ENCODE measurements at regions not wholly inside any gene's neighbourhood (a gene's known extent, or its start where the extent isn't known, plus 50 kb on each side); places are given as distances from the start of the nearest gene placed in this dataset.

DNA sequence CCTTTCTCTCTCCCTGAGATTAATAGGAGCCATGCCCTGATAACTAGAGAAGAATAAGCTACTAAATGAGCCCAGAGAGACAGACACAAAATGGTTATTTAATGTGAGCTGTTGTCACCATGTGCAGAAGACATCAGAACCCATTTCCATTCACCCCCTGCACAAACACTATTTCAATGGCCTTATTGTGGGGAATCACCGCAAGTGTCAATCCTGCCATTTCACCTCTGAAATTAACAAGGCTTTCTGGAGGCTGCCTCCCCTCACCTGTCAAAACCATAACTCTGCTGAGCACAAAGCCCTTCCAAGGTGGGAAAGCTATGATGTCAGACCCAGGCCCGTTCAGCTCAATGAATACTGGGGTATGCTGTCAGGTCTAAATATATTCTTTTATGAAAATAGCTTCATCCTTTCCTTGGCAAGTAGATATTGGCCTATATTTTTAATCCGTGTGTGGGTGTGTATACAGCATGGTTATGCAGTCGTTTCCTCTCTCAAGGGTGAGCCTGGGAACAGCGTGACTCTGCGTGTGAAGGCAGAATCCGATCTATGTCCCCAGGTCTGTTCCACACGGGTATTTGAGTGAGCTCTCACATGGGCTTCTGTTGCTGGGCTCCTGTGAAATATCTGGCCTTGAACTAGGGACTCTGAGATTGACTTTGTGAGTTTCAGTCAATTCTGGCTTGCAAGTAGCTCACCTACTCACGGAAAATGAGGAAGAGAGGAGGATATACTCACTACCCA, 266.3 kb downstream of the FBXW7 start:
- Histone ChIP-seq H3K9me3 (no peaks in the 10 kb centered on the region), H3K4me1 (peaks cover 4 to 11% (median 4%) of the 10 kb centered on the region in 3 donors), H3K27ac (no peak overlapping the region), H3K27me3 (no peaks in the 10 kb centered on the region), H3K36me3 (no peaks in the 10 kb centered on the region), H3K4me3 (no peak overlapping the region)
- no peak for DNase-seq
- 70 to 81% methylated on average over 8 to 9 of the region's 9 CpGs for WGBS, 2 donors
- TF ChIP-seq, protein P1, sequence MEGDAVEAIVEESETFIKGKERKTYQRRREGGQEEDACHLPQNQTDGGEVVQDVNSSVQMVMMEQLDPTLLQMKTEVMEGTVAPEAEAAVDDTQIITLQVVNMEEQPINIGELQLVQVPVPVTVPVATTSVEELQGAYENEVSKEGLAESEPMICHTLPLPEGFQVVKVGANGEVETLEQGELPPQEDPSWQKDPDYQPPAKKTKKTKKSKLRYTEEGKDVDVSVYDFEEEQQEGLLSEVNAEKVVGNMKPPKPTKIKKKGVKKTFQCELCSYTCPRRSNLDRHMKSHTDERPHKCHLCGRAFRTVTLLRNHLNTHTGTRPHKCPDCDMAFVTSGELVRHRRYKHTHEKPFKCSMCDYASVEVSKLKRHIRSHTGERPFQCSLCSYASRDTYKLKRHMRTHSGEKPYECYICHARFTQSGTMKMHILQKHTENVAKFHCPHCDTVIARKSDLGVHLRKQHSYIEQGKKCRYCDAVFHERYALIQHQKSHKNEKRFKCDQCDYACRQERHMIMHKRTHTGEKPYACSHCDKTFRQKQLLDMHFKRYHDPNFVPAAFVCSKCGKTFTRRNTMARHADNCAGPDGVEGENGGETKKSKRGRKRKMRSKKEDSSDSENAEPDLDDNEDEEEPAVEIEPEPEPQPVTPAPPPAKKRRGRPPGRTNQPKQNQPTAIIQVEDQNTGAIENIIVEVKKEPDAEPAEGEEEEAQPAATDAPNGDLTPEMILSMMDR (IDR thresholded peaks at IDR 0.05), result no peak
- no peak for TF ChIP-seq POLR2A (IDR thresholded peaks at IDR 0.05)
- intact Hi-C loops (cut with DNase I), result no loop called here

DNA sequence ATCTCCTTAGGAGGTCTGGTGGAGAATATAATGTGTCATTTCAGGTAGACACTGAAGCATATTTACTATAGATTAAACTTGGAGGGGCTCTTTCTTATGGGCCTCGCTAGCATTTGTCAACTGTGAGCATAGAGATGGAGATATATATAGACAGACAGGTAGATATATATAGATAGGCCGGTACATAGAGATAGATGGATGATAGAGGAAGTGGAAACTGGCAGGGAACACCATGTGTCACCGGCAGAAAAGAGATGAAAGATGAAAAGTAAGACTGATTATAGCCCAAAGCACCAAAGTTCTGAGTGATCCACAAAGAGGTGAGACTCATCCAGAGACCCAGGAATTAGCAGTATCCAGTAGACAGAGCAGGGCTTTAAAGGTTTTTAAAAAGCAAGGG, 268.1 kb downstream of the FBXW7 start:
- Histone ChIP-seq H3K4me3 (no peak overlapping the region), H3K4me1 (peaks cover 4 to 17% (median 4%) of the 10 kb centered on the region in 3 donors), H3K27me3 (no peaks in the 10 kb centered on the region), H3K9me3 (no peaks in the 10 kb centered on the region), H3K36me3 (no peaks in the 10 kb centered on the region), H3K27ac (no peak overlapping the region)
- 29 to 43% methylated on average over 3 of the region's 3 CpGs for WGBS, 2 donors
- intact Hi-C loops (cut with DNase I), result no loop called here
- no peak for TF ChIP-seq POLR2A (IDR thresholded peaks at IDR 0.05)
- TF ChIP-seq, protein P1 (IDR thresholded peaks at IDR 0.05), result no peak
- DNase-seq, result no peak

DNA sequence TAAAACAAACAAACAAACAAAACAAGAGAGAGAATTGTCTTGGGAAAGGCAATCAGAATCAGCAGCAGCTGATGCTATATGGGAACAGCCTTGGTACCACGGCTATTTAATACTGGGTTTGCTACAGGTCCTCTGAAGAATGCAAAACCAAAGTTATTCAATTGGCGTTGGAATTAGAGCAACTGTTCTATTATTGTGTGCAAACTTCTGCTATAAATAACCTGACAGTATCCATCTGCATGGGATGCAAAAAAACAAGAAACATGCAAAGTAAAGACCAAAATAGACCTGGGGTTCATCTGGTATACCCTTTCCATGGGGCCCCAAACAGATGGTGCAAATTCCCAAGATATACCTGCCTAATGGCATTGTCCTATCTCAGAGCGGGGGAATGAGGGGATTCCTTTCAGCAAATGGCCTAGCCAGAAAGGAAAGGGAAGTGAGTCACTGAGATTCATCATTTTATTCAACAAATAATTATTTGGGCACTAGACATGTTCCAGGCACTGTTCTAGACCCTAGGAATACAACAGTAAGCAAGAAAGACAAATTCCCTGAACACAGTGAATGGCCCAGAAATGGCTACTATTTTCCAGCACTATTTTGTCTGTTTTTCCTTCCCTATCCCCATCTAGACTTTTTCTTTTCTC, 268.9 kb downstream of the FBXW7 start:
- no peak for DNase-seq
- H3K36me3 ChIP-seq, result no peaks in the 10 kb centered on the region
- 87% methylated on average over 3 of the region's 3 CpGs for WGBS, 2 donors
- H3K27ac ChIP-seq, result no peak overlapping the region
- peaks cover 4 to 17% (median 4%) of the 10 kb centered on the region in 3 donors for H3K4me1 ChIP-seq
- no peaks in the 10 kb centered on the region for H3K9me3 ChIP-seq
- TF ChIP-seq POLR2A (IDR thresholded peaks at IDR 0.05), result no peak
- TF ChIP-seq, protein P1 (IDR thresholded peaks at IDR 0.05), result no peak
- intact Hi-C loops (cut with DNase I), result no loop called here
- no peak overlapping the region for H3K4me3 ChIP-seq
- H3K27me3 ChIP-seq, result no peaks in the 10 kb centered on the region

DNA sequence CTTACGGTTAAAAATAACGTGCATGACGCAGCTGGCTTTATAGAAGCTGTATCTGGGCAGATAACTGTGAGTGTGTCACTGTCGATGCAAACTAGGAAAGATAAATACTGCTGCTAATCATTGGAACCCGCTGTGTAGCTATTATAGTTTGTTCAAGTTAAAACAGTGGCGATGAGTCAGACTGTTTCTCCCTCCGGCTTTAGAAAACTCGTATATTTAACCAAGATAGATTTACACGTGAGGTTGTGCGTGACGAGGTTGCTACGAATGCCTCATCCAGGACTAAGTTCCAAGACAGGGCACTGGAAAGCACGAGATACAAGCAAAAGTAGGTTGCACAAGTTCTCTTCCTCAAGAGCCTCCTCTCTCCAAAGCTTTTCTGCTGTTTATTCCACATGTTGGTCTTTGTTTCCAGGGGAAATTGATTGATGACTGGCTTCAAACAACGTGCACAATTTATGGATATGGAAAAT, 270.7 kb downstream of the FBXW7 start:
- H3K27me3 ChIP-seq, result no peaks in the 10 kb centered on the region
- no peak for TF ChIP-seq POLR2A (IDR thresholded peaks at IDR 0.05)
- TF ChIP-seq, protein P1 (IDR thresholded peaks at IDR 0.05), result no peak
- no peak for DNase-seq
- H3K27ac ChIP-seq, result peak overlapping the region in 1 of 4 donors; percentile 14
- no peak overlapping the region for H3K4me3 ChIP-seq
- no peaks in the 10 kb centered on the region for H3K9me3 ChIP-seq
- no peaks in the 10 kb centered on the region for H3K36me3 ChIP-seq
- peaks cover 4 to 17% (median 4%) of the 10 kb centered on the region in 3 donors for H3K4me1 ChIP-seq
- intact Hi-C loops (cut with DNase I), result no loop called here
- 28 to 44% methylated on average over 14 of the region's 14 CpGs for WGBS, 2 donors

DNA sequence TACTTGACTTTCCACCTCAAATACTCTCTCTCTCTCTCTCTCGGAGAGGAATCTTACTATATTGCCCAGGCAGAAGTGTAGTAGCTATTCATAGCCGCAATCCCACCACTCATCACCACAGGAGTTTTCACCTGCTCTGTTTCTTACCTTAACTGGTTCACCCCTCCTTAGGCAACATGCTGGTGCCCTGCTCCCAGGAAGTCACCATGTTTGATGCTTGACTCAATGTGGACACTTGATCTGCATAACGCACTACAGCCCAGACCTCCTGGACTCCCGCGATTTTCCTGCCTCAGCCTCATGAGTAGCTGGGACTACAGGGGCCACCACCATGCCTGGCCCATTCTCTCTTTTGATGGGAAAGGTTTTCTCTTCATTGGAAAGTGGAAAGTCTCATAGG, 271.8 kb downstream of the FBXW7 start:
- Histone ChIP-seq H3K4me1 (peaks cover 4 to 28% (median 7%) of the 10 kb centered on the region in 3 donors), H3K4me3 (no peak overlapping the region), H3K27me3 (no peaks in the 10 kb centered on the region), H3K27ac (no peak overlapping the region), H3K36me3 (no peaks in the 10 kb centered on the region), H3K9me3 (no peaks in the 10 kb centered on the region)
- DNase-seq, result no peak
- intact Hi-C loops (cut with DNase I), result no loop called here
- no peak for TF ChIP-seq POLR2A (IDR thresholded peaks at IDR 0.05)
- TF ChIP-seq, protein P1 (IDR thresholded peaks at IDR 0.05), result no peak
- 90% methylated on average over 4 to 5 of the region's 5 CpGs for WGBS, 2 donors

Measured in esophagus squamous epithelium (tissue), 5 donors.